NCI-H2029 treated with DMSO at 0.1 percent for 48 hours (cell line): ENCODE measurements at regions not wholly inside any gene's neighbourhood (a gene's known extent, or its start where the extent isn't known, plus 50 kb on each side); places are given as distances from the start of the nearest gene placed in this dataset.
"Not testable (repeated sequence)": the region's sequence is repeated elsewhere in the genome, so short reads cannot be mapped to it uniquely, and the experiment has no call there.

Experiments used
- DNase-seq: peaks from one replicate; lab custom pipeline; 2025; lab: John Stamatoyannopoulos, UW

DNA sequence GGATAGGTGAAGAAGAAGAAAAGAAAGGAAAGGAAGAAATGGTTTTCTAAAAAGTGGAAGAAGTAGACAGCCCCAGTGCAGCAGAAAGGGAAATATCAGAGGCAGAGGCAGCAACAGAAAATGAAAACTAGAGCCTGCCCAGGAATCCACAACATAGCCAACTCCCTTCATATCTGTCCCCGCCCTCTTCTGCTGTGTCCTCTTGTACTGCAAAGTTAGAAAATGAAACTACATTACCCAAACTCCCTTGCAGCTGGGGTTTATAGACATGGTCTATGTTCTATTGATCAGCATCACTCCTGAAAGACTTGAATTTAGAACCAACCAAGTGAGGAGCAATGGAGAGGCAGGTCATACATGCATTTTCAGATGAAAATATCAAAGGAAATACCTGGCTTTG, 200.5 kb upstream of the PHACTR1 start:
- no peak for DNase-seq

DNA sequence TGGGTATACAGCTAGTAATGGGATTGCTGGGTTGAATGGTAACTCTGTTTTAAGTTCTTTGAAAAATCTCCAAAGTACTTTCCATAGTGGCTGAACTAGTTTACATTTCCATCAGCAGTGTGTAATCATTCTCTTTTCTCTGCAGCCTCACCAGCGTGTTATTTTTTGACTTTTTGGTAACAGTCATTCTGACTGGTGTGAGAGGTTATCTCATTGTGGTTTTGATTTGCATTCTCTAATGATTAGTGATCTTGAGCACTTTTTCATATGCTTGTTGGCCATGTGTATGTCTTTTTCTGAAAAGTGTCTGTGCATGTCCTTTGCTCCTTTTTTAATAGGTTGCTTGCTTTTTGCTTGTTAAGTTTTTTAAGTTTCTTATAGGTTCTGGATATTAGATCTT, 194.2 kb upstream of the PHACTR1 start:
- no peak for DNase-seq

DNA sequence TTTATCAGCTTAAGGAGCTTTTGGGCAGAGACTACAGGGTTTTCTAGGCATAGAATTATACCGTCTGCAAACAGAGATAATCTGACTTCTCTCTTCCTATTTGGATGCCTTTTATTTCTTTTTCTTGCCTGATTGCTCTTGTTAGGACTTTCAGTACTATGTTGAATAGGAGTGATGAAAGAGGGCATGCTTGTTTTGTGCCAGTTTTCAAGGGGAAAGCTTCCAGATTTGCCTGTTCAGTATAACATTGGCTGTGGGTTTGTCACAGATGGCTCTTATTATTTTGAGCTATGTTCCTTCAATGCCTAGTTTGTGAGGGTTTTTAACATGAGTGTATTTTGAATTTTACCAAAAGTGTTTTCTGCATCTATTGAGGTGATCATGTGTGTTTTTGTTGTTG, 192.8 kb upstream of the PHACTR1 start:
- DNase-seq: no peak

DNA sequence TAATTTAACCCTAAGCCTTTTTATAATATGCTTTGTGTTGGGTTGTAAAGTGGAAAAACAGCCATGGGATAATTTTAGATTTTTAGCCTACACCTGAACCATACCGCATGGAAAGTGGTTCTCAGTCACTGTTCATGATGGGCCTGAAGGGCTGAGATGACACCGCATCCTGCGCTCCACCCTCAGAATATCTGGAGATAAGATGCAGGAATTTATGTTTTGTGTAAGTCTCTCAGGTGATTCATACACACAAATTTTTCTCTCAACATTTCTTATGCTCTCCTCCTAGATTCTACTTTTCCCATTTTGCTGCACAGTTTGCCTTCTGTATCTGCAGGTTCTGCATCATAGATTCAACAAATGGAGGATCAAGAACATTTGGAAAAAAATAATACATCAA, 191.3 kb upstream of the PHACTR1 start:
- DNase-seq: no peak

DNA sequence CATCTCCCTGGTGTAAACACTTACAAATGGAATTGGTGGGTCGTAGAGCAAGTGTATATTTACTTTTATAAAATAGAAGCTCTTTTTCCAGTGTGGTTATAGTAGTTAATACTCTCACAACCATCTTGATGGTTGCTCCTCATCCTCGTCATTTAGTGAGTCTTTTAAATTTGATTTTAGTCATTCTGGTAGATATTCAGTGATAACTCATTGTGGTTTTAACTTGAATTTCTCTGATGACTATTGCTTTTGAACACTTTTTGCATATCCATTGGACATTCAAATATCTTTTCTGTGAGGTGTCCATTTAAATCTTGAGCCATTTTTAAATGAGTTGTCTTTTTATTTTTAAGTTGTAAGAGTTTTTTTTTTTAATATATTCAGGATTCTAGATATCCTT, 189.2 kb upstream of the PHACTR1 start:
- no peak for DNase-seq

DNA sequence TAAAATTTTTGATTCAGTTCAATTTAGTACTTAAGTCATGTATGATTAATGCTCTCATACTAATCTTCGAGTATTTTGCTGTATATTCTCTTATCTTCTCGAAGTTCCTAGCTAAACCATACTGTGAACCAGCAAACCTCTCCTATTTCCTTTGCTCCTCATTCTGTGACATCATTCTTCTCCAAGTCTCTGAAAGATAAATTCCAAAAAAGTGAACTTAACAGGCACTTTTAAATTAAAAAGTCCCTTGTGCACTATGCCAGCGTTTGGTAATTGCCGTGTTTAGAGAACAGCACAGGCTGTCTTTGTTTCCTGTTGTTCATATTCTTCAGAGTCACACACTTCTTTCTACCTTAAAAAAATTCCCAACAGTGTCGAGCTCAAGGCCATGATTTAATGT, 188.4 kb upstream of the PHACTR1 start:
- no peak for DNase-seq

DNA sequence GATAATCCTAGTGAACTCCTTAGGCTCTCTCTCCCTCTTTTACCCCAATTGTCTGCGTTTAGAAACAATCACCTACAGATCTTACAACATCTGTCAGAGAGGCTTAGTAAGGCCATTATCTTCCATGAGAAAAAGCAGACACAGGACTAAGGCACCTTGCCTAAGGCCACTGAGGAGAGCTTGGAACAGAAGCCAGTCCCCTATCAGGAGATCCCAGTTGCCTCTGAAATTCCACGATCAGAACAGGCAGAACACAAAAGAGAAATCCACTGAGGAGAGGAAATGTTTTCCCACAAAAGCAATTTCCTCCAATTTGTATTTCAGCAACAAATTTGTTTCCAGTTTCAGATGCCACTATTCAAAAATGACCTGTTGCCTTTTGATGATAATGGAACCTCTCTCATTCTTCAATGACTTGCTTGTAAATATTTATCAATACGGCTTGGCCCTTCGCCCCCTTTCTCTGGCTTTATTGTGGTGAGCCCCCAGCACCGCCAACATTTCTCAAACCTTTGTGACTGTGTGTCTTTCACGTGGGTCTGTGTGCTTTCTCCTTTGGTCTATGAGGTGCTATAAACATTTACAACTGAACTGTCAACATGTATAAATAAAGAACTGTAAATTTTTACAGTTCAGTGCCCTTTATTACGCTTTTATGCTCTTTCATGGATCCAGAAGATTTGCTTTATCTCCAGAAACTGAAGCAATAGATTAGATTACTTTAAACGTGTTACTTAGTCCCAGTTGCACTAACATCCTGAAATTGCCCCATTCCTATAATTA, 187.8 kb upstream of the PHACTR1 start:
- no peak for DNase-seq

DNA sequence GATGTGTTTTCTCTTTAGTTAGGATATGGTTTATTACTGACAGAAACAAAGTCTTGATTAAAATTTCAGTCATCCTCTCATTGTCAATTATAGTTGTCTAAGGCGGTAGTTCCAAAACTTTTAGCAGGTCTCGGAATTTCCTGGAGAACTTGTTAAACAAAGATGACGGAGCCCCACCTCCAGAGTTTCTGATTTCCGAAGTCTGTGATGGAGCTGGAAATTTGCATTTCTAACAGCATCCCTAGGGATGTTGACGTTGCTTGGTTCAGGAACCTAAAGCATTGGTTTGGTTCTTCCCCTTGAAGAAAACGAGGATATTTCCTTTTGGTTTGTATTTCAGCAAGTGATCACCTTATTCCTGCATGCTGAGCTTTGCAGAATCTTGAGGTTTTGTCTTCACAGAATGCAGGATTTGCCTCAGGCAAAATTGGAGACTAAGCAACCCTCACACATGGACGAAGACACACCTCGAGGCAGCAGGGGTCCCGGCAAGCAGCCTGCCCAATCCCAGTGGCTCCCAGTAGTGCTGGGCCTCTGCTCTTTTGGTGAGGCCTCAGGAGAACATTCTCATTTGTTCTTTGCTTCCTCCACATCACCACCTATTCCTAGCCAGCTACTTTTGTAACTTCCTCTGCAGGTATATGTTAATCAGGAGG, 187.1 kb upstream of the PHACTR1 start:
- DNase-seq: no peak

DNA sequence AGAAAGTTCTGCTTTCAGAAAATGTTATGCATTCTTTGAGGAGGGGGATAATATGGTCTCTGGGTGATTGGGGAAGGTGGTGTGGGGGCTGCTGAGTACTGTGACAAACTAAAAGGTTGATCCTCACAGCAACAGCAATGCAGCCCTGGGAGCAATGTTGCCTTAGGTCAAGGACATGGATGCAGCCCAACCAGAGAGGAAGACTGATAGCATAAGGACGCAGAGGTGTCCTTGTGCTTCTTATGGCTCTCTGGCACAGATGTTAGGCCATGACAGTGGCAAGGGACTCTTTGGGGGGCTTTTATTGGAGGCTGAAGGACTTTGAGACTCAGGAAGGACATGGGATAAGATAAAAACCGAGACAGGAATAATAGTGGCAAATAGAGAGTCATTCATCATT, 186.2 kb upstream of the PHACTR1 start:
- no peak for DNase-seq

DNA sequence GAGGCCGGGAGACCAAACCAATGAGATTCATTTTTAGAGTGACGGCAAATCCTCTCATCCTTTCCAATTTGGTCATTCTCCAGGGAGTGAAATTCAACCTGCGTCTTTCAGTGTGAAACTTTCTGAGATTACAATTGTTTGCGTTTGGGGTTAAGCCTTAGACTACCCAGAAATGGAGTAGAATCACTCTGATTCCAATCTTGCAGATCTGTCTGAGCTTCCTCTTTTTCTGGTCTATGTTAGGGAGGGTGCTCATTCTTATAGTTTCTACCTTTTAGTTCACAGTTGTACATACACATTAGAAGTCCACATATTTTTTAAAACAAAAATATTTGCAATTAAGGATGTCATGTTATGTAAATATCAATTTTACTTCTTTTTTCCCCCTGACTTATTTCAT, 183.0 kb upstream of the PHACTR1 start:
- no peak for DNase-seq

DNA sequence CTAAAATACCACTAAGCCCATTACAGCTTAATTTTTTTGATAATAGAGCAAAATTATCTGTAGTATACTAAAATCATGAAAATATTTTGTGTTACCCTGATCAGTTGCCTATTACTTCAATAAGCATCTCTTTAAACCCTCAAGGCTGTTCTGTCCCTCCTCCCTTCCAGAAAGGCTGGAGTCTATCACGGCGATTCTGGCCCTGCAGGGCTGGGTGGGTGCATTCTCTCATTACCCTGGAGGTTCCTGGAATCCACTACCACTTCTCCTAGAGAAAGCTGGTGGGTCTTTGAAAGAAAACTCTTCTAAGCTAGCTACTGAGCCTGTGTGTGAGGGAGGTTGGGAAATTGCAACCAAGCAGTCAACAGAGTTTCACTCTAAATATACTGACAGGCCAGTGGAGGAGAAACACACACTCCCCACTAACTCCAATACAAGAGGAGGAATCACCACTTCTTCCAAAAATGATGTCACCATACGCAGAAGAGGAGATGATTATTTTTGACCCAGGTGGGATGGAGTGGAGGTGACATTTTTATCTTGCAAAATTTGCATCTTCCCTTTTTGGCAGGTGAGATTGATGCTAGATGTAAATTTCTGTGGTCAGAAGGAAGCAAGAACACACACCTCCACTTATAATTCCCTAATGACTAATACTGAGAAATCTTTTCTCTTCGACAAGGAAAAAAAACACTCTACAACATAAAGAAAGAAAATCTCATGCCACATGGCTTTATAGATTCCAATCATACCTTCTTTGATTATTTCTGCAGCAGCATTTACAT, 182.3 kb upstream of the PHACTR1 start:
- DNase-seq: no peak

DNA sequence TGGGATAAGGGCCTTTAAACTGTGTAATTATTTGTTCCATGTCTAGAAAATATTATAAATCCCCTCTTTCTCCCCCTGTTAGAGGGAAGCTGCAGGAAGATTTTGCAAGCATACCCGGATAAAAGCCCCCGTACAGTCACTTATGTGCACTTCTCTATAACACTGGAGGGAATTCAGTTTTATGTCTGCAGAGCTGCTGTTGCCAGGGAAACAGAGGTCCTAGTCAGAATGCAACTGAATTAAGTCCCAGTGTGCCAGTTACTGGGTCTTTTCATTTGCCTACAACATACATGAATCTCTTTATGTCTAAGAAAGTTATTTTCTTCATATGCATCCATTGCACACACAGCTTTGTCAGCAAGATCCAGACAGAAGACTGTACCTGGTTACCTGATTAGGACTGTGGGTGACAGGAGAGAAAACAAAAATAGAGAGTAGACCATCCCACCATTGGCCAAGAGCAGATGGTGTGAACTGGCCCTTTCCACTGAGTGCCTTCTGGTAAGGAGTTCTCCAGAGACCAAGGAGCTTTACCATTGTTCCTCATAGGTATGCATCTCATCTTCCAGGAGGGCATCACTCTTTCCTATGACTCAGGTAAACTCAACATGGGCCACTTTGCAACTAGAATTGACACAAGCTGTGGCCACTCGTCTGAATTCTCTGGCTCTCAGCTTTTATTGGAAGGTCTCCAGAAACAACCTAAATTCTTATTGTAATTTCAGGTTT, 180.8 kb upstream of the PHACTR1 start:
- no peak for DNase-seq

DNA sequence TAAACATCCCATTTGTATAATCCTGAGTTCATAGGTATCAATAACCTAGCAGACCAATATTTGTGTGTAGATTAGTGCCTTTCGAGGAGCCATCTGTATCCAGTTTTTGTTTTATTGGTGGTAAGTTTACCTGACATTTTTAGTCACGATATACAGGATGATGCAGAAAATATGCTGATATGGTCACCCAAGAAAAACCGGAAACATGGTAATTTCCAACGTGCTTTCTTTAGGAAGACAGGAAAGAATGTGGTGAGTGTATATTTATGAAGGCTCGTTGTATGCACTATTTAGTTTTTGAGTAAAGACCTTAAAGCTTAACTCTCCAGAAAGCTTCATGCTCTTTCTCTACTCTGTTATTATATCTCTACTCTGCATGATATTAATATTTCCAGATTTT, 180.2 kb upstream of the PHACTR1 start:
- no peak for DNase-seq

DNA sequence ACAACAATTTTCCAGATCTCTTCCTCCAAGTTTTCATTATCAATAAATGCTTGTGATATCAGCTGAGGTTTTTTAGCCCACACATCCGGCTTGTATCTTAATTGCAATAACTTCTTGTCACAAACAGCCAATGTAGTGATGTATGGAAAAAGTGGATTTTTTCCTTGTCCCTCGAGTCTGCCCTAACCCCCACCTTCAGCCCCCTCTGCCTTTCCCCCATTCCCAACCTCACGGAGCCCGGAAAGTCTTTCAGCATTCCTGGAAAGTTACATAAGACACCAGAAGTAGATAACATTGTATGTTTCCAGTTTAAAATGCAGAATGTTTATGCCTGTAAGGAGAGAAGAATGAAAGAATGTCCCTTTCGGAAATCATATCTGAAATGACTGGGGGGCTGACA, 179.2 kb upstream of the PHACTR1 start:
- no peak for DNase-seq

DNA sequence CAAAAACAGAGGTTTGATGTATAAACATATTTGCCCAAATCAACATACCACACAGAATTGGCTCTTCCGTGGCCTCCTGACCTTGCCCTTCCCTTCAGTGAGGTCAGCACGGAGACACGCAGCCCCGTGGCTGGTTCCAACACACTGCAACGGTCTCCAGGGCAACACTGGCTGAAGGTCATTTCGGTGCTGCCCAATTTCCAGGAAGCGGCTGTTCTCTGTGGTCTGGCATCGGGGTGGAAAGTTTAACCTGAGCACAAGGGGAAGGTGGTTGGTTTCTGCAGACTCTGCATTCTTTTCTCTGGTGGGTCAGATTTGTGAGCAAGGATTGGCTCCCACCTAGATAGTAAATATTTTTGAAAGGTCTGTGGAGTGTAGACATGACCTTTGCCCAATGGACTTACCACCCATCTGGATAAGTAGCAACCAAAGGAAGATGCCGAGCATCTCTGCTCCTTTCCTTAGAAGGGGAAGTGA, 177.6 kb upstream of the PHACTR1 start:
- no peak for DNase-seq

DNA sequence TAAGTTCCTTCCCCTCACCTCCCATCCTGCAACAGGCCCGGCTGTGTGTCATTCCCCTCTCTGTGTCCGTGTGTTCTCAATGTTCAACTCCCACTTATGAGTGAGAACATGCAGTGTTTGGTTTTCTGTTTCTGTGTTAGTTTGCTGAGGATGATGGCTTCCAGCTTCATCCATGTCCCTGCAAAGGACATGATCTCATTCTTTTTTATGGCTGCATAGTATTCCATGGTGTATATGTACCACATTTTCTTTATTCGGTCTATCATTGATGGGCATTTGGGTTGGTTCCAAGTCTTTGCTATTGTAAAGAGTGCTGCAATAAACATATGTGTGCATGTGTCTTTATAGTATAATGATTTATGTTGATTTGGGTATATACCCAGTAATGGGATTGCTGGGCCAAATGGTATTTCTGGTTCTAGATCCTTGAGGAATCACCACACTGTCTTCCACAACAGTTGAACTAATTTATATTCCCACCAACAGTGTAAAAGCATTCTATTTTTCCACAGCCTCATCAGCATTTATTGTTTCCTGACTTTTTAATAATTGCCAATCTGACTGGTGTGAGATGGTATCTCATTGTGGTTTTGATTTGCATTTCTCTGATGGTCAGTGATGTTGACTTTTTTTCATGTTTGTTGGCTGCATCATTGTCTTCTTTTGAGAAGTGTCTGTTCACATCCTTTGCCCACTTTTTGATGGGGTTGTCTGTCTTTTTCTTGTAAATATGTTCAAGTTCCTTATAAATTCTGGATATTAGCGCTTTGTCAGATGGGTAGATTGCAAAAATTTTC, 174.1 kb upstream of the PHACTR1 start:
- not testable (repeated sequence) for DNase-seq

DNA sequence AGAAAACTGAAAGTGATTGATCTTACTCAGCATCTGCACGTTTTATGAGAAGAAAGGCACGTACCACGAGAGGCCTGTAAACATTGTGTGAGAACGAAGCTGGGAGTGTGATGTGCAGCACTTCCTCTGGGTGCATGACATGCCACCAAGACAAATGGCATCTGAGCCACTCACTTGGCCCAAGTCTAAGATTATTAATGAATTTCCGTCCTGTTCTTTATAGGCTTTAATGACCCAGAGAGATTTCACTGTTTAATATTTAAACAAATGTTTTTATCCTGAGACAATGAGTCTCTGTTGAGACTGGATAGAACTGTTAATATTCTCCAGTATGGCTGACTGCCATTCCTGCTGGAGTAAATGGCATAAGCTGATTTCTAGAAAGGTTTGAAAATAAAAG, 172.6 kb upstream of the PHACTR1 start:
- DNase-seq: no peak

DNA sequence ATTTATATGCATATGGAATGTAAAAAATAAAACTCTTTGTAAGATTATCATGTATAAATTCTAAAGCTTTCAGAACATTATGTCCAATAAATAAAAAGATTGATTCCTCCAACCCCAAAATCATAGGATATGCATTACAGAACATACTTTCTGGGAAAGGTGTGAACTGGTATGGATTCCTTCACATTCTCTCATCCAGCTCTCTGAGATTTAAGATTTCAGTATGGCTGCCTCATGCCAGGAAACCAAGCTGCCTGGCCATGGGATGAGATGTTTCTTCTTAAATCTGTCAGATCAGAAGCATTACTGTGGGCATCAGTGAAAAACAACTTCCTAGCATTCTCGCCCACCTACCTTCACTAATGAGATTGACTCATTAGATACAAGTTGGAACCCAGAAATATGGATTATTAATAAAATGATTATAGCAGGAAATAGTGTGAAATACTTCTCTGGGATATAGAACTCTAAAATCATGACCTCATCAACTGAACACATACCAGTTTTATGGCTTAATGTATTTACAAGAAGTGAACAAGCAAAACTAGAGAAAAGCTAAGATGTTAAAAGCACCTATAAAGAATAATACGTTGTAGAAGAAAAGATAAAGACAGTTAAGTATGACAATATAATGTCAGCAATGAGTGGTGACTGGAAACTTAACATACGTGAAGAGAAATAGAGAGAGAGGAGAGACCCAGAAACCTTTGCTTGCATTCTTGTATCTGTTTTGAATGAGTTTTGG, 171.6 kb upstream of the PHACTR1 start:
- DNase-seq: no peak

DNA sequence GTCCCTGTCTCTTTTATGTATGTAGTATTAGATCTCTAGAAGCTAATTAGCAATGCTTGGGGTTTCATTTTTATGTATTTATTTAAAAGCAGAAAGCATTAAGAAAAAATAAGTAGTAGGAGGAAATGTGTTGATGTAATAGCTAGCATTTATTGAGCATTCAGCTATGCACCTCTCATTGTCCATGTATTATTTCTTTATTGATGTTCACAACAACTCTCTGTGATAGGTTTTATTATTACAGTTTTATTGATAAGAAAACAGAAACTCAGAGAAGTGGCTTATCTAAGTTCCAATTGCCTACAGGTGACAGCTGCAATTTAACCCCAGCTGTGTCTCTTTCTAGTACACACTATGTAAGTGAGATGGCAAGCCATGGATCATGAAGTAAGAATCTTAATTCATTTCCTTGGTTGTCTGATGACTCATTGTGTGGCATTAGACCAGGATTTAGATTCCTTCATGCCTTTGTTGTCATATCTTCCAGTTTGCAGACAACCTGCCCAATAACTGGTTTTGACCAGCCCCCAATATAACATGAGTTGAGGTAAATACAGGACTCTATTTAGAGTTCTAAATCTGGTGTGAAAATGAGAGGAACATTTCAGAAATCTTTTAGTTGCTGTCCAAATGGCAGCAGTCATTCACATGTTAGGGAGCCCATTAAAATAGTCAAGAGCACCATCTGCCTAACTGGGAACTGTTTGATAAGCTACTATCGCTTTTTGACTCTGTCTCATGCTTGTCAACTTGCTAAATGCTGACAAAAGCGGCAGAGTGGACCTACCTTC, 170.8 kb upstream of the PHACTR1 start:
- no peak for DNase-seq
